Kidney capillary endothelial cell (primary cell): ENCODE measurements at regions not wholly inside any gene's neighbourhood (a gene's known extent, or its start where the extent isn't known, plus 50 kb on each side); places are given as distances from the start of the nearest gene placed in this dataset.

Experiments used
- DNase-seq: peaks from one replicate; pipeline ENCODE4 v3.0.0-alpha.2; 2018; ENCODE audit warnings: low spot score

- DNase-seq: no peak
Measured at GRCh38 chr4:12873351-12873750, 610.8 kb downstream of the RAB28 start.

DNA sequence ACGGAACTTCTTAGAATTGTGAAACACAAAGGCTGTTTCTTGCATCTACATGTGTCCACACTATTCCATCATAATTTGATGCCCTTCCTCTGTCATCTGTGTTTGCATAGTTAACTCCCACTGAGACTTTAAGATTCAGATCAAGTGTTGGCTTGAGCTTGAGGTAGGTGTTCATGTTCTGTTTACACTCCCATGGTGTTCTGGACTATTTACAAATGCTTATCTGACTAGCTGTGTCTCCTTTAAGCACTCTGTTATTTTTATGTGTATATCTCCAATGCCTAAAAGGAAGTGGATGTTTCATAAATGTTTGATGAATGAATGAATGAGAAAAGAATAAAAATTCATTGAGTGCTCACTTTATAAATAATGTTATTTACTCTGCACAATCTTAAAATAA is 622.7 kb downstream of the RAB28 start:
- DNase-seq: no peak

DNA sequence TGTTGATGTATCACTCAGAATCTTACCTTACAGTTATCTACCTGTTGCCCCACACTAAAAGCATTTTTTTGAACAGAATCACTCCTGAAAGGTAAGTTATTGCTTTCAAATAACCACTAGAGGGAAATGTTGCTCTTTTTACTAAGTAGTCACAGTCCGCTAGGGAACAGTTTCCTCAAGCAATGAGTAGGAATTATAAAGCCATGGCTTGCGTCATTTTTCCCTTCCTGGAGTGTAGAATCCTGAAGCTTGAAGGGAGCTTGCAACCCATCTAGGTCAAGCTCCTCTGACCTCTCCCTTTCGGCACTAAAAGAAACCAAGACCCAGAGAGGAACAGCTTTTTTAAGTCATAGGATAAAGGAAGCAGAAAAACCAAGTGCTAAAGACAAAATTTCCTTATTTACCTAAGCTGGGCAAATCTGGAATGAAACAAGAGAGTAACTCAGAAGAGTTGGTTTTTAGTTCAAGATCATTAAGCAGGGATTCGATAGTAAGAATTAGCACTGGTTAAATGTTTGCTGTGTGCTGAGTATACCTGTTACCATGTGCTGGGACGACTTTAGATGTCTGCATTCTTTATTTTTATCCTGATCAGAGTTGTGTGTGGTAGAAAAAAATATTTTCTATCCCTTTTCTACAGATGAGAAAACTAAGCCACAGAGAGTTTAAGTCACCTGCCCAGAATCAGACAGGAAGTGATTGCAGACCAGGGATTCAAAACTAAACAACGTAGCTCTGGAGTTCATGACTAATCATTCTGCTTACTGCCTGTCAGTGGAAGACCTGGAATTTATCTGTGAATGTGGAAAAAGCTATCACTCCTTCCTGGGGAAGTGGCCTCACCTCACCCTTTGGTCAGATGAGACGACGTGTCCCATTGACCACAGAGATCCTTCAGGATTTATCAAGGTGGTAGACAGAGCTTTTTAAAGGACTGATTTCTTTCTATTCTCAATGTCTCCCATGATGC is 631.5 kb downstream of the RAB28 start:
- DNase-seq: peak; percentile 64

- no peak for DNase-seq
Measured at GRCh38 chr4:12846368-12846767, 637.8 kb downstream of the RAB28 start.

- no peak for DNase-seq
Measured at GRCh38 chr4:12844141-12844540, 640.0 kb downstream of the RAB28 start.

- no peak for DNase-seq
Measured at GRCh38 chr4:12827966-12828365, 656.2 kb downstream of the RAB28 start.

GRCh38 chr4:12791536-12791935 is 692.6 kb downstream of the RAB28 start:
- DNase-seq: no peak

DNA sequence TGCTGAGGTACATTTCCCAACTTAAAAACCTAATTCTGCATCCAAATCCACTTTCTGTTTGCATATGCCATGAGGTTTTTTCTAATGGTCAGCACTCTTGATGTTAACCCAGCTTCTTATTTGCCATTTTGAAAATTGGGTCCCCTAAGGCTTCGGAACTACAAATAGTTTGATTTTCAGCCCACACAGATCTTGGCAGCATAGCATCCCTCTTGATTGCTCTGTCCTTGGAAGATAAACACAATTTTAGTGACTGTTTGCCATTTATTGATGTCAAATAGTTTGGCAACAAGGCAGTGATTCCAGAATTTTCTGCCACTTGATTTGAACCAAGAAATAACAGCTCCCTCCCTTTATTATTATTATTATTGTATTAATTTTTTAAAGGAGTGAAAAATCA is 696.9 kb downstream of the RAB28 start:
- no peak for DNase-seq

GRCh38 chr4:12778706-12779105 is 705.4 kb downstream of the RAB28 start:
- no peak for DNase-seq

- no peak for DNase-seq
Measured at GRCh38 chr4:12778191-12778590, 705.9 kb downstream of the RAB28 start.

DNA sequence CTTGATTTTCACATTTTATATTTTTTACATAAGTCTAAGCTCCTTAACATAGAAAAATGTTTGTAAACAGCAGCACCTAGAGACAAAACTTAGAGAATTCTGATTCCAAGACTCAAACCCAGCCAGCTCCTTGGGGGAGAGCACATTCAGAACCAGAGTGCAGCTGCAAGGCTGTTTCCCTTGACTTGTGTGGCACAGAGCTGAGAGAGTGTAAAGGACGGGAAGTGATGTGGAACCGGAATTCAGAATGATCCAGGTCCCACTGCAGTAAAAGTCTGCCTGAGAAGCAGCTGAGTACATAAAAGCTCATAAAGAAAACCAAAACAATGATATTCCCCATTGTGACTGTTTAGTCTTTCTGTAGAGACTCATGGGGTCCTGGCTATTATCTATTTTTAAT is 713.8 kb downstream of the RAB28 start:
- no peak for DNase-seq

GRCh38 chr4:12761694-12762093 is 722.4 kb downstream of the RAB28 start:
- DNase-seq: no peak

DNA sequence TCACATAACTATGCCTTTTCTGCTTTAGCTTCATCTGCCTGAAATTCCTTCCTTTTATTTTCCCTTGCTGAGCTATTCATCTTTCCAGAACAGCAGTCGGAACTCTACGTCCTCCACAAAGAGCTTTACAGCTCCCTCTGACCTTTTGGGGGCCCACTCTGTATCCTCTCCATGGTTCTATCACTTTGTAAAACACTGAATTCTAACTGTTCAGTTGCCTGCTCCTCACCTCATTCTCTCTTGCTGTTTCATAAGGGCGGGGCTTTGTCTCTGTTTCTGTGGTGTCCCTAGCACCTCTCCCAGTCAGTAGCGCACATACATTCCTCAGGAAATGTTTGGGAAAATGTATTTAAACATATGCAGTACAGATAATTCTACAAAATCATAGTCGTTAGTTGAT is 737.0 kb downstream of the RAB28 start:
- no peak for DNase-seq

DNA sequence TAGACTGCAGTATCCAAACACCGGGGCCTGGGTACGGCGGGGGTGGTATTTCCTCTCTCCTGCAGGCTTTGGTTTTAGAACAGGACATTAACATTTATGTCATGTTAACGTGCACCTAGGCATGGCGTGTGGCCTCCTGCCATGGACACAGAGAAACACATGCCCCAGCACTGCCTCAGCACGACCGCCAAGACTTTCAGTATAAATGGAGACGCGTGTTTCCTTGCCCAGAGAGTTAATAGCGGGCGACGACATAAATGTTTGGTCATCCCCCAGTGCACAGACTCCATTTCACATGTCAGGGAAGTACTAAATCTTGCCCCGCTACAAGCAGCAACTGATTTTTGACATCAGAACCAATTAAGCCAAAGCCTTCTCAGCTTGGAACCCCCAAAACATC is 737.9 kb downstream of the RAB28 start:
- no peak for DNase-seq

DNA sequence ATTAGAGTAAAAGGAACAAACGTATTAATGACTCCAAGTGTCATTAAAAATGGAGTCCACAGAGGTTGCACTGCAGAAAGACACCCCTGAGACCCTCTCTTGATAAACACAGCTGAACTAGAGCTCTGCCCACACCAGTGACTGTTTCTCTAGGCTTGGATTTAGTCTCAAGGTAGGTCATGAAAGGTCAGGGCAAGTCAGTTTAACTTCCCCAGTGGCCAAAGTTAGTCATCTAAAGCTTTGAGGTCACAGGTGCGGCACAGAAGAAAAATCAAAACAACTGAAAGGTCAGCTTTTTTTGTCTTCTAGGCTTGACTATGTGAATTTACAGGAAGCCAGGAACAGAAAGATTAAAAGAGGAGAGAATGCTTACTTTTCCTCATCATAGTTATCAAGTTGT is 749.6 kb downstream of the RAB28 start:
- DNase-seq: no peak

DNA sequence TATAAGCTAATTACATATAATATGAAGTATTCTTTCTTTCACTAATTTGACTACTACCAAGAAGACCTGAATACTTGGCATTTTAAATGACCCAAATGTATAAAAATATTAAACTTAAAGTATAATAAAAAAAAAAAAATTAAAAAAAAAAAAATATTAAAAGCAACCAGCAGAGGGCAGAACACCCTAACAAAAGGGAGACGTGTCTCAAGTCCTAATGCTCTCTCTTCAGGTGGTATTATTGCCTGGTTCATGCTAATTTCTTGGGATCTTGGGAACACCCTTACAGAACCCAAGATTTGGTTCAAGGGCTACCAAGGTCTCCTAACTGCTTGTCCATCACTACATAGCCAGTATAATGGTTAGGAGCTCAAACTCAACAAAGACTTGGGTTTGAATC is 754.8 kb downstream of the RAB28 start:
- DNase-seq: peak; percentile 13

GRCh38 chr4:12724510-12724909 is 759.6 kb downstream of the RAB28 start:
- peak; percentile 11 for DNase-seq

DNA sequence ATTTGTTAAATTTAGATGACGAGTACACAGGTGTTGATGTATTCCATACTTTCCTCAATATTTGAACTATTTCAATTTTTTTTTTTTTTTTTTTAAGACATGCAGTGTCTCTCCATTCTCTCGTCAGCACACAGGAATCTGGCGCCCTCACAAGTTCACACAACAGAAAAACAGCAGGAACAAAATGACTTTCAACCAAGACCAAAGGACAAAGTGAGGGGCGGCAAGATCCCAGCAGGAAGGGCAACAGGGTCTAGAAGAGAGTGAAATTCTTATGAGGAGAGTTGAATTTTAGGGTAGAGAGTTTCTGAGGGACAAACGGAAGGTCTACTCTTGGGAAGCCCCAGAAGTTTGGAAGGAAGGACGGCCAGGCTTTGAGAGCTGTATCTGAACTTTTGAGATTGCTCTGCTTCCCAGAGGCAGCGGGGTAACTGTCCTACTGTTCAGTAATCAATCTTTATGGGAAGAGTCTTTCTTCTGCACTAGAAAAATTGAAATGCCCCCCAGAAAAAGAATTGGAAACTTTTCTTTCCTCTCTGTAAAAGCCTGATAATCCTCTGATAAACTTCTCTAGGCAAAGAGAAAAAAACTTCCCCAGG is 760.2 kb downstream of the RAB28 start:
- no peak for DNase-seq

DNA sequence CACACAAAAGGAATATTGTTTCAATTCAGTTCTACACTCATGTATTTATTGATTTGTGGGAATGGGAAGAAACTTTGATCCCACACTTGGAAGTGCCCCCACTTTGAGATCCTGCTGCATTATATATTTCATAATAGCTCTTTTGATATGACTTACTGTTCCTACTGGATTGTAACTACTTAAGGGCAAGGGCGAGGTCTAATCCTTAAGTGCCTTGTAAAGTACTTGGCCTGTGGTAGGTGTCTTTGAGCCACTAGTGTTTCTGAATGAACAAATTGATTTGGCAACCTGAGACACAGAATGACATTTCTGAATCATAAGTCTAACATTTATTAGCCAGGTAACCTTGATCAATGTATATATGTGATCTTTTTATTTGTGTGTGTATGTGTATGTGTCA is 767.2 kb downstream of the RAB28 start:
- DNase-seq: no peak

- no peak for DNase-seq
Measured at GRCh38 chr4:12712648-12713339, 771.3 kb downstream of the RAB28 start.

- DNase-seq: no peak
Measured at GRCh38 chr4:12707381-12708175, 776.6 kb downstream of the RAB28 start.

GRCh38 chr4:12703036-12703435 is 781.1 kb downstream of the RAB28 start:
- no peak for DNase-seq
